ENCODE measurements at regions not wholly inside any gene's neighbourhood (a gene's known extent, or its start where the extent isn't known, plus 50 kb on each side); places are given as distances from the start of the nearest gene placed in this dataset.

DNA sequence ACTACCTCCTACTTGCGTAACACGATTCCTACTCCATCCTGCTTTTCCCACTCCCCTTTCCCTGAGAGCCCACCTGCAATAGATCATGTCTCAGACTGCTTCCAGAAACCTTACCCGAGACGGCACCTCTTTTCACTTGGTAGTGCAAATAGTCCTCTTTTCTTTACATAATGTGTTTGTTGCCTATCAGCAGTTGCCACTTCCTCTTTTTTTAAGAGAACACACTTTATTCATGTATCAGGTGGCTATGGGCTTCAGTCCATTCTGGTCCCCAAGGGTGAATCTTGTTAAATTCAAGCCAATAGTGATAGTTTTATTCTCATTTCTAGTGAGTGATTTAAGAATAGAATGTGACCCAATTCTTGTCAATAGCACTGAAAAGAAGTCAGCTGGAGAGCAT is 57.7 kb upstream of the FERMT1 start:
- DNase-seq = no peak

DNA sequence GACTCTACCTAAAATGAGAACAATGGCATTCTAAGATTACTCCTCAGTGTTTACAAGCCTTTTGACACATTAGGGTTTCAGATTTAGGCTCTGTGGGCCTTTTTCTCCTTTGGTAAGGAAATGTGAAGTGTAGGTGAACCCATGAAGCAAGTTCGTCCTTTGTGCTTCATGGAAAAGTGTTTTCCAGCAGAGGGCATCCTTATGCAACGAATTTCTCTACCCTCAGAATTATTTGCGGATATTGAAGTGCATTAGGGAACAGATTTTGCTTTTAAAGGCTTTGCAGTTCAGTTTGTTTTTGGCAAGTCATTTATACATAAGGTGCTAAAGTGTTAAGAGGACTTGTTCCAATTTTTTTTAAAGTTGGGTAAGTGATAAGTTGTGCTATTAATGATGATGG is 55.7 kb upstream of the FERMT1 start:
- no peak for DNase-seq

DNA sequence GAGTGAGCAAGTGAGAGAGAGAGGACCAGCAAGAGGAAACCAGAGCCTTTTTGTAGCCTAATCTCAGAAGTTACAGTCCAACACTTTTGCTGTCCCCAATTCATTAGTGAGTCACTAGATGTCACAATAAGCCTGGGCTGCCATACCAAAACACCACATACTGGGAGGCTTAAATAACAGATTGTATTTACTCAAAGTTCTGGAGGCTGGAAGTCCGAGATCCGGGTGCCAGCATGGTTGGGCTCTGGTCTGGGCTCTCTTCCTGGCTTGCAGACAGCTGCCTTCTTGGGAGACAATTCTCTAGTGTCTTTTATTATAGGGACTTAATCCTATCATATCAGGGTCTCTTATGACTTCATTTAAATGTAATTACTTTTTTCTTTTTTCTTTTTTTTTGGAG is 50.7 kb upstream of the FERMT1 start:
- DNase-seq = no peak

Data from activated CD4-positive, alpha-beta T cell treated with anti-CD3 and anti-CD28 coated beads, Interleukin-10, Interleukin-2, amounts not matched to agents 100 ng/mL and 50 ng/mL, durations not matched to agents 16 hours and 8 hours (primary cell).